Uterus (tissue), 2 donors: ENCODE measurements at regions not wholly inside any gene's neighbourhood (a gene's known extent, or its start where the extent isn't known, plus 50 kb on each side); places are given as distances from the start of the nearest gene placed in this dataset.

ENCODE experiments used
- CTCF ChIP-seq, 4 experiments: fragments of 200-600 bp in 2 of 4; fragments of 450-650 bp in 2 of 4; sonication (generic) in 2 of 4; IDR thresholded peaks; one replicate each; pipeline ENCODE4 v1.5.1; 2016 to 2019; ENCODE audit warnings: antibody characterized with exemption in 4 of 4, mild to moderate bottlenecking in 2 of 4, moderate library complexity in 1 of 4
- POLR2A ChIP-seq, 2 donors: fragments of 450-650 bp; IDR thresholded peaks; one replicate each; pipeline ENCODE4 v1.6.1; 2016; ENCODE audit warnings: antibody characterized with exemption in 2 of 2, mild to moderate bottlenecking in 1 of 2, moderate library complexity in 1 of 2

GRCh38 chr14:27546111-27546510, 948.3 kb upstream of the NOVA1 start:
- TF ChIP-seq CTCF (IDR thresholded peaks at IDR 0.05) (no peak), POLR2A (IDR thresholded peaks at IDR 0.05) (no peak)
